MCF 10A (cell line): ENCODE measurements at regions not wholly inside any gene's neighbourhood (a gene's known extent, or its start where the extent isn't known, plus 50 kb on each side); places are given as distances from the start of the nearest gene placed in this dataset.

Source experiments
- BruUV-seq: library from RNA; stranded (reverse); fragments of 400-500 nt; replicated peaks from 2 replicates; lab custom pipeline; 2021; lab: Mats Ljungman, UMichigan
- CTCF ChIA-PET: fragments of 300-600 bp; sonication (Branson Sonifier 250); formaldehyde crosslinking; extraction: SDS; loops from one replicate; lab custom pipeline; 2021; ENCODE audit warnings: antibody characterized with exemption, inconsistent platforms; lab: Yijun Ruan, JAX
- POLR2A ChIA-PET: fragments of 300-600, 350-650 bp; sonication (Branson Sonifier 250); formaldehyde crosslinking; extraction: SDS; loops from one replicate; lab custom pipeline; 2020; ENCODE audit warnings: antibody characterized with exemption, inconsistent platforms; lab: Yijun Ruan, JAX
- DNase-seq: peaks from one replicate; pipeline ENCODE4 v3.0.0-alpha.2; 2018; ENCODE audit not compliant: unreplicated experiment
- H3K27ac Mint-ChIP-seq: one replicate; pipeline ENCODE4 v1.8.0; 2022; ENCODE audit warnings: mild to moderate bottlenecking, low read depth, mixed read lengths; ENCODE audit not compliant: unreplicated experiment
- H3K27me3 Mint-ChIP-seq: one replicate; pipeline ENCODE4 v1.8.0; 2022; ENCODE audit warnings: mixed read lengths; ENCODE audit not compliant: insufficient read depth, unreplicated experiment
- H3K36me3 Mint-ChIP-seq: one replicate; pipeline ENCODE4 v1.8.0; 2022; ENCODE audit warnings: mild to moderate bottlenecking, moderate library complexity, mixed read lengths; ENCODE audit not compliant: insufficient read depth, unreplicated experiment
- H3K4me1 Mint-ChIP-seq: one replicate; pipeline ENCODE4 v1.8.0; 2022; ENCODE audit warnings: mixed read lengths; ENCODE audit not compliant: insufficient read depth, unreplicated experiment
- H3K4me3 Mint-ChIP-seq: one replicate; pipeline ENCODE4 v1.8.0; 2022; ENCODE audit warnings: mild to moderate bottlenecking, moderate library complexity, mixed read lengths; ENCODE audit not compliant: unreplicated experiment
- H3K9me3 Mint-ChIP-seq: one replicate; pipeline ENCODE4 v1.8.0; 2022; ENCODE audit warnings: mixed read lengths; ENCODE audit not compliant: unreplicated experiment
- CTCF ChIP-seq: fragments of 200-600 bp; IDR thresholded peaks from one replicate; pipeline ENCODE4 v1.8.0; 2022; ENCODE audit warnings: antibody characterized with exemption, mild to moderate bottlenecking; ENCODE audit not compliant: unreplicated experiment
- intact Hi-C: fragments of 100-400 bp; cut with micrococcal nuclease; formaldehyde crosslinking; loops from 2 replicates; pipeline ENCODE4 v1.14.1; 2022

- TF ChIP-seq CTCF: peak; percentile 96
- Mint-ChIP-seq H3K4me3 (no peak overlapping the region), H3K36me3 (no peaks in the 10 kb centered on the region), H3K27me3 (no peaks in the 10 kb centered on the region), H3K4me1 (peaks cover 9% of the 10 kb centered on the region), H3K27ac (no peak overlapping the region), H3K9me3 (no peaks in the 10 kb centered on the region)
- BruUV-seq: no TSS peak
- CTCF ChIA-PET: interaction anchor here (0.6 to 5.2 kb wide), 38 partner anchors 9 to 935 kb away, joined by 3 to 285 read pairs (median 4); partner anchors contain the start of gene NT5E
- intact Hi-C loops: loop anchor here (1.0 to 5.0 kb wide), 4 partner anchors 94 to 322 kb away; no protein-coding TSS in a partner anchor
- POLR2A ChIA-PET: interaction anchor here (0.6 to 1.0 kb wide), 5 partner anchors 95 to 182 kb away, joined by 3 to 6 read pairs (median 4); partner anchors contain the start of gene NT5E
- peak; percentile 73 for DNase-seq
Measured at GRCh38 chr6:85354761-85355618, 94.9 kb upstream of the NT5E start.

- no peaks in the 10 kb centered on the region for H3K9me3 Mint-ChIP-seq
- no peak overlapping the region for H3K4me3 Mint-ChIP-seq
- POLR2A ChIA-PET: interaction anchor here (0.9 kb wide), 1 partner anchor 141 kb away, joined by 3 read pairs; no protein-coding TSS in a partner anchor
- intact Hi-C loops: no loop called here
- H3K4me1 Mint-ChIP-seq: peaks cover 5% of the 10 kb centered on the region
- no peak for DNase-seq
- no peak for TF ChIP-seq CTCF
- CTCF ChIA-PET: interaction anchor here (0.6 to 5.2 kb wide), 9 partner anchors 8 to 315 kb away, joined by 3 to 285 read pairs (median 4); no protein-coding TSS in a partner anchor
- H3K36me3 Mint-ChIP-seq: no peaks in the 10 kb centered on the region
- BruUV-seq: no TSS peak
- H3K27me3 Mint-ChIP-seq: no peaks in the 10 kb centered on the region
- no peak overlapping the region for H3K27ac Mint-ChIP-seq
Measured at GRCh38 chr6:85353012-85353411, 96.9 kb upstream of the NT5E start.

GRCh38 chr6:85348643-85349042 lies 101.2 kb upstream of the NT5E start:
- no peak for TF ChIP-seq CTCF
- H3K4me1 Mint-ChIP-seq: no peaks in the 10 kb centered on the region
- no peak for DNase-seq
- no TSS peak for BruUV-seq
- no peak overlapping the region for H3K27ac Mint-ChIP-seq
- ChIA-PET POLR2A (no interaction called here), CTCF (interaction anchor here (1.1 kb wide), 1 partner anchor 103 kb away, joined by 4 read pairs; no protein-coding TSS in a partner anchor)
- H3K27me3 Mint-ChIP-seq: no peaks in the 10 kb centered on the region
- H3K9me3 Mint-ChIP-seq: peaks cover 11% of the 10 kb centered on the region
- intact Hi-C loops: no loop called here
- H3K4me3 Mint-ChIP-seq: no peak overlapping the region
- no peaks in the 10 kb centered on the region for H3K36me3 Mint-ChIP-seq

- Mint-ChIP-seq H3K9me3 (peaks cover 11% of the 10 kb centered on the region), H3K4me1 (no peaks in the 10 kb centered on the region), H3K27me3 (no peaks in the 10 kb centered on the region), H3K27ac (no peak overlapping the region), H3K4me3 (no peak overlapping the region), H3K36me3 (no peaks in the 10 kb centered on the region)
- no peak for DNase-seq
- BruUV-seq: no TSS peak
- POLR2A ChIA-PET: interaction anchor here (0.5 kb wide), 1 partner anchor 279 kb away, joined by 4 read pairs; no protein-coding TSS in a partner anchor
- no peak for TF ChIP-seq CTCF
- CTCF ChIA-PET: interaction anchor here (1.1 kb wide), 1 partner anchor 102 kb away, joined by 4 read pairs; no protein-coding TSS in a partner anchor
- intact Hi-C loops: no loop called here
Measured at GRCh38 chr6:85347812-85348211, 102.1 kb upstream of the NT5E start.
